Thoracic aorta (tissue), 2 donors: ENCODE measurements at regions not wholly inside any gene's neighbourhood (a gene's known extent, or its start where the extent isn't known, plus 50 kb on each side); places are given as distances from the start of the nearest gene placed in this dataset.
"Not testable (repeated sequence)": the region's sequence is repeated elsewhere in the genome, so short reads cannot be mapped to it uniquely, and the experiment has no call there.

Source experiments
- ATAC-seq: fragments of 150-250 bp; one replicate; pipeline ENCODE4 v1.8.0; 2017; ENCODE audit warnings: low read depth; ENCODE audit not compliant: insufficient number of reproducible peaks, low FRiP score
- DNase-seq: peaks from one replicate; pipeline ENCODE4 v3.0.0-alpha.2; 2020; ENCODE audit warnings: low spot score
- H3K27ac ChIP-seq, 2 donors: fragments of 200-600 bp; sonication (generic); 1 replicate in 1 of 2; 2 replicates in 1 of 2; pipeline ENCODE4 v1.5.1; 2016; ENCODE audit warnings: mild to moderate bottlenecking in 2 of 2, moderate library complexity in 2 of 2
- H3K27me3 ChIP-seq: fragments of 200-600 bp; sonication (generic); replicated peaks from 2 replicates; pipeline ENCODE4 v1.6.0; 2016; ENCODE audit warnings: mild to moderate bottlenecking; ENCODE audit not compliant: insufficient read depth
- H3K36me3 ChIP-seq: fragments of 200-600 bp; sonication (generic); one replicate; pipeline ENCODE4 v1.5.1; 2016
- H3K4me1 ChIP-seq, 2 donors: fragments of 200-600 bp; sonication (generic); 1 replicate in 1 of 2; 2 replicates in 1 of 2; pipeline versions ENCODE4 v1.5.1 to v1.6.0; 2016; ENCODE audit warnings: low read depth in 2 of 2, mild to moderate bottlenecking in 1 of 2; ENCODE audit not compliant: control insufficient read depth in 1 of 2
- H3K4me3 ChIP-seq: fragments of 200-600 bp; sonication (generic); 2 replicates; pipeline ENCODE4 v1.5.1; 2016; ENCODE audit warnings: mild to moderate bottlenecking
- H3K9me3 ChIP-seq: fragments of 200-600 bp; sonication (generic); 2 replicates; pipeline ENCODE4 v1.5.1; 2016
- CTCF ChIP-seq: fragments of 200-600 bp; sonication (generic); IDR thresholded peaks from one replicate; pipeline ENCODE4 v1.5.1; 2019; ENCODE audit warnings: antibody characterized with exemption

GRCh38 chr10:43842072-43842471, 193.4 kb upstream of the ZNF32 start:
- Histone ChIP-seq H3K4me3 (no peak overlapping the region), H3K9me3 (no peaks in the 10 kb centered on the region), H3K4me1 (peaks cover 26 to 41% of the 10 kb centered on the region in 2 donors), H3K27me3 (no peaks in the 10 kb centered on the region), H3K27ac (no peak overlapping the region), H3K36me3 (no peaks in the 10 kb centered on the region)
- DNase-seq (no peak), ATAC-seq (no peak)
- no peak for TF ChIP-seq CTCF

- Histone ChIP-seq H3K36me3 (no peaks in the 10 kb centered on the region), H3K27ac (no peak overlapping the region), H3K27me3 (no peaks in the 10 kb centered on the region), H3K9me3 (no peaks in the 10 kb centered on the region), H3K4me1 (peaks cover 11 to 25% of the 10 kb centered on the region in 2 donors), H3K4me3 (no peak overlapping the region)
- DNase-seq (no peak), ATAC-seq (no peak)
- no peak for TF ChIP-seq CTCF
Measured at GRCh38 chr10:43839973-43840372, 191.3 kb upstream of the ZNF32 start.

- H3K27ac ChIP-seq, H3K27me3 ChIP-seq: not testable (repeated sequence)
Measured at GRCh38 chr10:43834751-43835150, 186.1 kb upstream of the ZNF32 start.

GRCh38 chr10:43827853-43828252, 179.2 kb upstream of the ZNF32 start:
- peak overlapping the region in 1 of 2 donors; percentile 96 for H3K27ac ChIP-seq
- no peaks in the 10 kb centered on the region for H3K36me3 ChIP-seq
- no peak overlapping the region for H3K4me3 ChIP-seq
- no peaks in the 10 kb centered on the region for H3K27me3 ChIP-seq
- no peak for TF ChIP-seq CTCF
- no peak for ATAC-seq
- H3K9me3 ChIP-seq = peaks cover 3% of the 10 kb centered on the region
- peaks cover 26 to 53% of the 10 kb centered on the region in 2 donors for H3K4me1 ChIP-seq
- DNase-seq = no peak

More at GRCh38 chr10:43834751-43835150, 186.1 kb upstream of the ZNF32 start:
- not testable (repeated sequence) for H3K4me3 ChIP-seq, ATAC-seq, H3K4me1 ChIP-seq, DNase-seq, H3K36me3 ChIP-seq, H3K9me3 ChIP-seq

GRCh38 chr10:43825984-43826383, 177.3 kb upstream of the ZNF32 start:
- peak overlapping the region; percentile 91 to 96 for H3K27ac ChIP-seq

More at GRCh38 chr10:43825984-43826383, 177.3 kb upstream of the ZNF32 start:
- no peaks in the 10 kb centered on the region for H3K27me3 ChIP-seq
- DNase-seq = no peak
- no peak for ATAC-seq
- TF ChIP-seq CTCF = no peak
- H3K9me3 ChIP-seq = peaks cover 3% of the 10 kb centered on the region
- H3K36me3 ChIP-seq = no peaks in the 10 kb centered on the region
- peaks cover 36 to 72% of the 10 kb centered on the region in 2 donors for H3K4me1 ChIP-seq
- H3K4me3 ChIP-seq = no peak overlapping the region
